Fibroblast of lung (primary cell): ENCODE measurements at regions not wholly inside any gene's neighbourhood (a gene's known extent, or its start where the extent isn't known, plus 50 kb on each side); places are given as distances from the start of the nearest gene placed in this dataset.

Experiments
- CTCF ChIP-seq, 2 donors: IDR thresholded peaks in 1 of 2; conservative IDR thresholded peaks in 1 of 2; 1 replicate in 1 of 2; 2 replicates in 1 of 2; pipeline ENCODE4 v1.5.1; 2011 to 2012; ENCODE audit warnings: low read length in 2 of 2, control low read depth in 1 of 2, inconsistent platforms in 1 of 2, low read depth in 1 of 2, mild to moderate bottlenecking in 1 of 2
- EZH2 ChIP-seq: IDR thresholded peaks from 2 replicates; pipeline ENCODE4 v1.5.1; 2012; ENCODE audit warnings: low read length, control low read depth, mild to moderate bottlenecking; ENCODE audit errors: missing control alignments

- peak in 1 of 2 donors; percentile 35 for TF ChIP-seq CTCF (conservative IDR thresholded peaks at IDR 0.05 in 1 of 2, IDR thresholded peaks at IDR 0.05 in 1 of 2; ENCODE audit: low read depth in 1 of 2, low read length in 2 of 2)
- TF ChIP-seq EZH2, result no peak
These were observed 122.9 kb upstream of the TMEM132D start for GRCh38 chr12:130026608-130027176.
